HG03378 (cell line): ENCODE measurements at regions not wholly inside any gene's neighbourhood (a gene's known extent, or its start where the extent isn't known, plus 50 kb on each side); places are given as distances from the start of the nearest gene placed in this dataset.
"Not testable (repeated sequence)": the region's sequence is repeated elsewhere in the genome, so short reads cannot be mapped to it uniquely, and the experiment has no call there.

Experiments used
- ATAC-seq: cut with Tn5 transposase; IDR thresholded peaks from one replicate; pipeline ENCODE4 v1.9.1; 2021; ENCODE audit warnings: mild to moderate bottlenecking, moderate library complexity; ENCODE audit not compliant: unreplicated experiment

DNA sequence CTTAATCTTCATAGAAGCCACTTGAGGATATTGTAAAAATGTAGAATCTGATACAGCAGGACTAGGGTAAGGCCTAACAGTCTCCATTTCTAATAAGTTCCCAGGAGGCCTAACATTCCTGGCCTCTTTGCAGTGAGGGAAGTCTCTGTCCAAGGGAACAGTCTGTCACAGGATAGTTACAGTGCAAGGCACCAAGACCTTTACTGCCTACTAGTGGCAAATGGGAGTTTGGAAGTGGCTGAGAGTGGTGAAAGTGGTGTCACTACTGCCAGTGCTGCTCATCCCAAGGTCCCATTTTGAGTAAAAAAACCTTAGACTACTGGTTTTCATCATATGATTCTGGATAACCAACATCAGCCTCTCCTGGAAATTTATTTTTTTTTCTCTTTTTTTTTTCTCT is 619.5 kb upstream of the SEMA3D start:
- ATAC-seq = no peak

DNA sequence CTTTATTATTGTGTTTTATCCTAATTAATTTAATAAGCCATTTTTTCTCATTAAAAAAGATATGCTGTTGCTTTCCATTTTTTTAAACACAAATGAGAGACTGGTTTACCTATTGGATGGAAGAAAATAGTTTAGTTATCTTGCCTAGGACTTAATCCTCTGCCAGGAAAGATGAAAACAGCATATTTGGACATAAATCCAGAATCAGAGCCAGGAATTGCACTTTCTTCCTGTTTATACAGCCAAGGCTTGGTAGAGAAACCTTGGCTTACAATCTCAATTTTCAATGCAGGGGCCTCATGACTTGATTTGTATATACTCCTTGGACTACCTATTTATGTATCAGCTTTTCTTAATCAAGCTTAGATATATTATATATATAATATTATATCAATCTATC is 618.8 kb upstream of the SEMA3D start:
- ATAC-seq = no peak

DNA sequence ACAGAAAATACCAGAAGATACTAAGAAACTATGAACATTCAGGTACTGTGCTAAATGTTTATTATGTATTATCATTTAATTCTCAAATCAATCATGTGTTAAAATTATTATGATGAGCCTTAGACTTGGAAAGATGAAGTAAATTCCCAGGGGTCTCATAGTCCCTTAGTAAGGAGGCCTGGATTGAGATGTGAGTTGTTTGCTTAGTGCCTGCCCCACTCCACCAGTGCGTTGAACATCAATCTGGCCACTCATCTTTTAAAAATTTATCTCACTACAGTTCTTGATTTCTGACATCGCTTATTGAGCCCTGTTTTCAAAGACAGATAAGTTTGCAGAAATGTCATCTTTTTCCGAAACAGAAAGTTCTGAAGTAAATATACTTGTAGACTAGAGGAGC is 618.4 kb upstream of the SEMA3D start:
- no peak for ATAC-seq

DNA sequence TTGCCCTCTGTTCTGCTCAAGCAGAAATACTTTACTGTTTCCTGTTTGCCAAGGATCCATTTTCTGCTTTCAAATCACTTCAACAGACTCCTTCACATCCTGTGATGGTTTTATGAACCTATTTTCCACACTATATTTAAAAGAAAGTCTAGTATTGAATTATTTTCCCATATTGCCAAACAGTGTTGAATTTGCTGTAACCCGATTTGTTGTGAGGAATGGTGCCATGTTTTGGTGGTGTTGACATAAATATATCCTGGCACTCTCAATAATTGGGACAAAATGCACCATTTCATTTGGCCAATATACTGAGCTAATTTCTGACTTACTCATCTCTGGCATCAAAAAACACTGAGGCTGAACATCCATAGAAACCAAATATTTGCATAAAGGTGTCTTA is 615.4 kb upstream of the SEMA3D start:
- no peak for ATAC-seq

DNA sequence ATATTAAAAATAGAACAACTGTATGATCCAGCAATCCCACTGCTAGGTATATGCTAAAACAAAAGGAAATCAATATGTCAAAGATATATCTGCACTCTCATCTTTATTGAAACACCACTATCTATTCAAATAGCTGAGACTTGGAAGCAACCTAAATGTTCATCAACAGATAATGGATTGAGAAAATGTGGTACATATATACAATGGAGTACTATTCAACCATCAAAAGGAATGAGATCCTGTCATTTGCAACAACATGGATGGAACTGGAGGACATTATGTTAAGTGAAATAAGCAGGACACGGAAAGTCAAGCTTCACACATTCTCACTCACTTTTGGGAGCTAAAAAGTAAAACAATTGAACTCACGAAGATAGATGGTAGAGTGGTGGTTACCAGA is 610.1 kb upstream of the SEMA3D start:
- ATAC-seq = no peak

DNA sequence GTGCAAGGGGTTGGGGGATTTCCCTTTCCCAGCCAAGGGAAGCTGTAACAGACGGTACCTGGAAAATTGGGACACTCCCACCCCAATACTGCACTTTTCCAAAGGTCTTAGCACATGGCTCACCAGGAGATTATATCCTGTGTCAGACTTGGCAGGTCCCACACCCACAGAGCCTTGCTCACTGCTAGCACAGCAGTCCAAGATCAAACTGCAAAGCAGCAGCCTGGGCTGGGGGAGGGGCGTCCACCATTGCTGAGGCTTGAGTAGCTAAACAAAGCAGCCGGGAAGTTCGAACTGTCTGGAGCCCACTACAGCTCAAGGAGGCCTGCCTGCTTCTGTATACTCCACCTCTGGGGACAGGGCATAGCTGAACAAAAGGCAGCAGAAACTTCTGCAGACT is 604.2 kb upstream of the SEMA3D start:
- not testable (repeated sequence) for ATAC-seq

DNA sequence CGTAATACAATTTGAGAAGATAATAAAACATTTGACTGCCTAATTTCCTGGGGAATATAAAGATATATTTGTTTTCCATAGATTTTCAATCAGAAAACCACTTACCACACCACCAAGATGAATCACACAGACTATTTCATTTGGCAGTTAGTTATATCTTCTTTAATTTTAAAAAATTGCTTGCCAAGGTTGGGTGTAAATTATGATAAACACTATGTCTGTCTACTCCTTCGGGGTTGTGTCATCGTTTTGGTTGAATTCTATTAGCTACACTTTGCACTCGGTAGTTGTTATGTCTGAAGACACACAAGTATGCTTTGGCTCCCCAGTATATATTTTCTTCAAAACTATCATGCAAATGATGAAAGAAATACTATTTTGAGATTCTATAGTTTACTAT is 594.8 kb upstream of the SEMA3D start:
- no peak for ATAC-seq

DNA sequence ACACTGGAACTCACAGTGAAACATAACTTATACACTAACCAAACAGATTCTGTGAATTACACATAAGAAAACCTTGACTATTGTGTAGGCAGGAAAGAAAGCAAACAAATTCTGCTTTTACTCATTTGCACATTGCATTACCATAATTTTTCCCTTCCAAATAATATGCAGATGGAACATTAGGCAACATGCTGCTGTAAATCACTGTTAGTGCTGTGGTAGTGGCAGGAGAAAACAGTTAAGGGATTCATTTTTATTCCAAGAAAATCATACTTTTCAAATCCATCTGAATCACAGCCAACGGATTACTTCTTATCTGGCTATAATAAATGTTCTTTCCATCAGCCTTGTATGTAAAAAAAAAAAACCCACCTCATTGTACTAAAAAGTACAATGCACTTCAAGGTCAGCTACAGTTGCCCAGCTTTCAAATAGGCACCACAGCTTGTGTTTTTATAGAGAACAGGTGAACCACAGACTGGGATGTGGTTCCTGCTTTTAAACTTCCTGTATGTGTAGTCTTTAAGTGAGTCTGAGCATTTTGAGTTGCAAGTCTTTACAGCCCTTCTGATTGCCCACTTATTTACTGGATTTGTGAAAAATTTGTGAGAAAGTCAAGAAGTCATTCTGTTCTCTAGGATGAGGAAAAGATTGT is 590.0 kb upstream of the SEMA3D start:
- no peak for ATAC-seq

DNA sequence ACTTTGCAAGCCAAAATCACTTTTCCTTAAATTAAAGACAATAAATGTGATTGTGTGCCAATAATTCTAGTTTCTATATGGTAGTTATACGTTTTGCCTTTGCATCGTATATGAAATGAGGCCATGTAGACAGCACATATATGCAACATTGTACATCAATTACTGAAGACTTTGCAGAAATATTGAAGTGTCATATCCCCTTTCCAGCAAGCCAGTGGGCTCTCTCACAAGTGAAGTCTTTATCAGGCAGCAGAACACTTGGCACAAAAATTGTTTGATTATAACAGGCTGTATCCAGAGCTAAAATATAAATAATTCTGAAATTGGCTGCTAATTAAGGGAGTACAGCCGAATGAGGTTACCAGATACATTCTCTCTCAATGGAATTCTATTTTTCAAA is 588.6 kb upstream of the SEMA3D start:
- no peak for ATAC-seq

DNA sequence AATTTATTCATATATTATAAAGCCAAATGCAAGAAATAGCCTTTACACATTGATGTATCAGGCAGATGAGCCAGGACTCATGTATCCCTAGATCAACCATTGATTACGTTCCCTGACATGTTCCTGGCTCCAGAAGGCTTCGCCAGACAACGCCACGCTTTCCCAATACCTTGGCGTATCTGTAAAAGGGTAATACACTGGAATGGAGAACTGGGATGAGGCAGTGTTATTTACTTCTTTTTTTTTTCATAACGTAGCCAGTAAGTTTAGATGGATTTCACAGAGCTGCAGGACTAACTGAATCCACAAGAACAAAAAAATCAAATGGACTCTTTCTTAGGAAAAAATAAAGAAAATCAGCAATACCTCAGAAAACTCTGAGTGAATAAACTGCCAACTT is 588.1 kb upstream of the SEMA3D start:
- no peak for ATAC-seq

DNA sequence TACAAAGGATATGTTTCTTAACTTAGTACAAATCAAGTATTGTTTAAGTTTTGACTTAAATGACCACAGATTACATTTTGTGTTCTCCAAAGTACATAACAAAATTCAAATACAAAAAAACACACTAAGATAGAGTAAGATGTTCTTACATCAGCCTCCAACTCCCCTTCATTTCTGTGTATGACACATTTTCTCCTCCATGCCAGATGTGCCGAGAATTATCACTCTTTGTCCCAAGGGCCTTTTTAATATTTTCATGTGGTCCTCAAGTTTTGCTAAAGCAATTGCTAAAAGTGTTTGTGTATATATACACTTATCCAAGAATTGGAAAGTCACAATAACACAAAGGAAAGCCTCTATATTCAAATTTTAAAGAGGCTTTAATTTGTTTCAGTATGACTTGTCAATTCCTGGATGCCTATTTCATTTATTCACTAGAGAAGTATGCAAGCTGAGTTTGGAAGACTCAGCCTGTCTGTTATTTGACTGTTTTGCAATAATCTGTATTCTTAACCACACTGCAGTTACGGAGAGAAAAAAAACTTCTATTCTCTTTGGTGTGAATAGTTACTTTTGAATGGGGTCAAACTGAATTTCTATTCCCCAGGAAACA is 586.4 kb upstream of the SEMA3D start:
- no peak for ATAC-seq

DNA sequence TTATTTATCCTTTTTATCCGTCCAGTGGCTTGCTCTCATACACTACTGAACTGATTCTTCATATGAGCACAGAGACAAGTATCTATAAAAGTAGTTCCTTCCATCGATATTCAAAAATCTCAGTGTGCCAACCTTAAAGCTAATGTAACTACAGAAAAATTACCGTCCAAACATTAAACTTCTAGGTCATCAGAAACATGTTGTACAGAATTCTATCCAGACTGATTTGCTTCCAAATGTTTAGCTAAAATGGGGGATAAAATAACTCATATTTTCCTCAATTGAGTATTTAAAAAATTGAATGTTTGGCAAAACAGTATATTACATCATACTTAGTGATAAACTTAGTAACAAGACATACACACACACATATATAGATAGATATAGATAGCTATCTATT is 584.7 kb upstream of the SEMA3D start:
- no peak for ATAC-seq

DNA sequence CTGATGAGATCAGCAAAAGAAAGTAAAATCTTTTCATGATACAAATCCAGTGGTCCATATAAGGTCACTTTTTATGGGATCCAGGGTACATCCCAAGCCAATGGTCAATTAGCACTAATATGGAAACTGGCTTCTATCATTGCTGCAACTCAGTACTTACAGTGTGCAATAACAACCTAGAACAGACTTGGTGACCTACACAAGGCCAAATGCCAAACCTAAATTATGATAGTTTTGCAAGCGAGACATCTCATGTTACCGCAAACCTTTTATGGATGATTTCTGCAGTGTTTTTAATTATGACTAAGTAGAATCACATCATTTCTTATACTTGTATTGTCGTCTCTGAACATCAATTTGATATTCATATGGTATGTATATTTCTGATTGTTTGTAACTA is 583.5 kb upstream of the SEMA3D start:
- no peak for ATAC-seq

DNA sequence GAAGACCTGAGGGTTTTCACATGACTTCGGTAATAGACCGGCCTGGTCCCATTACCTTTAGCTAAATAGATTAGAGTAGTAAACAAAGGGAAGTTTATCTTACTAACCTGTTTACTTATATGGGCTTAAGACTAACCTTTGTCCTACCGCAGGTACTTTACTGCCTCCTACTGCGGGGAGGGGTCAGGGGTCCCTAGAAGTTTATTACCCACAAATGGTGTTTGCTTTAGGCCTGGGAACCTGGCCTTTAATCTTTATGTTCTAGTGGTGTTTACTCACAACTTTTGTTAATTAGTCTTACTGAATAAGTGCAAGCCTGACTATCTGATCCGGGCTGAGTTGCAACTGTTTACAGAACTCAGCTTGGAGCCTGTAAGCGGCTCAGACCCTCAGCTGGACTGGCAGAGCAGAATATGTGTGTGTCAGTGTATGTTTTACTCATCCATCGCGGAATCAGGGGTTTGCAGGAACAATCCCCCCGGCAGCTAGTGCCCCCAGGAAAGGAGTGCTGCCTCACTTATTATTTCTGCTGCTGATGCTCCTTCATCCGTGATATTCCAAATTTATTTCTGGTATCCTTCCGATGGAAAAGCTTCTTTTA is 578.9 kb upstream of the SEMA3D start:
- no peak for ATAC-seq

DNA sequence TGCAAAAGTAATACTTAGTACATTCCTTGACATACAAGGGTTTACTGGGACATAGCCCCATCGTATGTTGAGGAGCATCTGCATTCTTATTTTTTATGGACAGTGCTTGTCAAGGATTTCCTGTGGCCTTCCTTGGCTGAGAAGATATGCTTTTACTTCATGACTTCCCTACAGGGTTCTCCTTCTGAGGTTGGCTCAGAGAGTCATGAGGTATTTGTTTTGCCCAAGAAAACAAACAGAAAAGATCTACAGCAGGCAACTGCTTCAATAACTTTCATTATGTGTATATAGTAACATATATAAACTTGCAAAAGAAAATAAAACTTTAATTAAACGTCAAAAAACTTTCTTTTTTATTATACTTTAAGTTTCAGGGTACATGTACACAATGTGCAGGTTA is 577.2 kb upstream of the SEMA3D start:
- ATAC-seq = no peak

DNA sequence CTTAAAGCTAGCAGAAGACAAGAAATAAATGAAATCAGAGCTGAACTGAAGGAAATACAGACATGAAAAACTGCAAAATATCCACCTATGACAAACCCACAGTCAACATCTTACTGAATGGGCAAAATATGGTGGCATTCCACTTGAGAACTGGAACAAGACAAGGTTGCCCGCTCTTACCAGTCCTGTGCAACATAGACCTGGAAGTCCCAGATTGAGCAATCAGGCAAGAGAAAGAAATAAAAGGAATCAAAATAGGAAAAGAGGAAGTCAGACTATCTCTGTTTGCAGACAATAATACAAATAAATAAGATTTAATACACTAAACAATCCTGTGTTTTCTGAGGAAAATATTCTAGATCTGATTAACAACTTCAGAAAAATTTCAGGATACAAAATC is 570.5 kb upstream of the SEMA3D start:
- no peak for ATAC-seq

DNA sequence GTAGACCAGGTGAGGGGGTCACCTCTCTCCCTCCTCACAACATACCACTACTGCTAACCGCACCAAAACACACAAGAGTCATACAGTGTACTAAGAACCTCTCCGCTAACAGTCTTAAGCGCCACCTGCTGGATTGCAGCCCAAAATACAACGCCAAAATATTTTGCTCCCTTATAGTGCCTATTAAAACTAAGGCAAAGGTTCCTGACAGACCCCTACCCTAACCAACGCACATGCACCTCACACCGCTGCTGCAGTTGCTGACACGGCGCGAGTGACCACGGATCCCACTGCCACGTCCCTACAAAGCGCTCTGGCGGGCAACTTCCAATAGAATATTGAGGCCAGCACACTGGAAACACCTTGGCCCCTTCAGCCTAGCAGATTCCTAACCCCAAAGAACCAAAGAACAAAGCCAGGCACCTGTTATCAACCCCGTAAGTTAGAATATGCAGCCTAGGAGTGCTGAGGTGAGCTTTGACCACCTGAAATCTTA is 563.6 kb upstream of the SEMA3D start:
- ATAC-seq = peak; percentile 97

DNA sequence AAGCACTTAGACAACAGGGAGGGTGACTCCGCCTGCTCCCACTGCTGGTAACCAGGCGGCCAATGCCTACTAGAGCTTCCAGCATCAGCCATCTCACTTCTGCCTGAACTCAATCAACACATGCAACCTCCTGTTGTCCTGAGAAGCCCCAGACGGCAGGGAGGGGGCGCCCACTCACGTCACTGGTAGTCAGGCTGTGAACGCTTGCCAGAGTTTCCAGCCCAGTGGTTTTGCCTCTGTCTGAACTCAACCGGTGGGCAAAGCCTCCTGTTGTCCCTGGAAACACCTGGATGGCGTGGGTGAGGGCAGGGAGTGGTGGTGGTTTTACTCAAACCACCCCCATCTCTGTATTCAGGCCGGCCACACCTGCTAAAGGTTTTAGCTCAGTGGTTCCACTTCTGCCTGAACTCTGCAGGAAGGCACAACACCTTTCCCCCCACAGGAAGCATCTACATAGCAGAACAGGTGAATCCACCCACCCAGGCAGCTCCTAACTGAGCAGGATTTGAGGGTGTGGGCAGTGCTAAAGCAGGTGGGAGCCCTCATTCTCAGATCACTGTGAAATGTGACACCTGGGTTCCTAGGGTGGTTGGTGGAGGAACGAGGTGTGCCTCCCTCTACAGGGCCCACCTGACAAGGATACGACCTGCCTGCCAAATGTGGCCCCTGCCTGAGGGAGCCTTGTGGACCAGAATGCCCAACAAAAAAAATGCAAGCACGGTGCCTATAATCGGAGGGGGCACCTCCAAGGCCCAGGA is 563.0 kb upstream of the SEMA3D start:
- ATAC-seq = peak; percentile 6

DNA sequence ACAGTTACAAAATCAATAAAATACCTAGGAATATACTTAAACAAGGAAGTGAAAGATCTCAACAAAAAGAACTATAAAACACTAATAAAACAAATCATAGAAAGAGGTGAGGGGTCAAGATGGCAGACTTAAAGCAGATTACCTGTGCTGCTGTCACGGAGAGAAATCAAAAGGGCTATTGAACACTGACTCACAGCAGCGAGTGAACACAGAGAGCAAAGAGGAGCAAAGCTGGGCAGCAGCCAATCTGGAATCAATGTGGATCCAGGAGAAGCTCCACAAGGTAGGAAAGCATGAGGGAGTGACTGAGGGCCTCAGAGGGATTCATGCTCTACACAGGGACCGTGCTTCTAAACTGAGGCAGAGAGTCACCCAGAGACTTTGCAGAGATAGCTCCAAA is 562.0 kb upstream of the SEMA3D start:
- ATAC-seq = no peak

DNA sequence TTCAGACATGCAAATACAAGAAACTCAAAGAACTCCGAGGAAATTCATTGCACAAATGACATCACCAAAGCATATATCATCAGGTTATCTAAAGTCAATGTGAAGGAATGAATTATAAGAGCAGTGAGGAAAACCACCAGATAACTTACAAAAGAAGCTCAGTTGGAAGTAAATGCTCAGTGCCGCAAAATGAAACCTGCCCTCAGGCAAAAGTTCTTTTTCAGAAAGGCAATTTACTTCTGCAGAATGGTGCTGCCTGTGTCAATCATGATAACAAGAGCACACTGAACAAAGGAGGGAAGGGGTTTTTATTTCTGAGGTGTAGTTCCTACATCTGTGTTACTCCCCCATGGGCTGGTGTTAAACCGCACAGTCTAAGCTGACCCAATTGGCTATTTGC is 550.6 kb upstream of the SEMA3D start:
- ATAC-seq = no peak

DNA sequence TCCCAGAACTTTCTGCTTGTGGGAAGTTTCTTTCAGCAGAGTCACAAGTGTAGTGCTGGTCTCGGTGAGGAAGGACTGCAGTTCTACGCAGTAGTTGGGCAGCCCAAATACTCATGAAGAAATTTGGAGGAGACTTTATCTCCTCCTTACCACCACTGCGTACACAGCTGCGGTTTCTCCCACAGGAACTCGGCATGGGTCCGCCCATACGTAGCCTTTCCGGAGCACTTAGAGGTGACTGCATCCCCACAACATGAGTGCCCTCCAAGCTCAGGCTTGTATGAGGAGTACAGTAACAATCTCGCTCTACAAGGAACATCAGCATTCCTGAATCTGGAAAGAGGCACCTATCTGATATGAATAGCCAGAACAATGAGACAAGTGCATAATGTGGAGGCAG is 549.2 kb upstream of the SEMA3D start:
- ATAC-seq = no peak

DNA sequence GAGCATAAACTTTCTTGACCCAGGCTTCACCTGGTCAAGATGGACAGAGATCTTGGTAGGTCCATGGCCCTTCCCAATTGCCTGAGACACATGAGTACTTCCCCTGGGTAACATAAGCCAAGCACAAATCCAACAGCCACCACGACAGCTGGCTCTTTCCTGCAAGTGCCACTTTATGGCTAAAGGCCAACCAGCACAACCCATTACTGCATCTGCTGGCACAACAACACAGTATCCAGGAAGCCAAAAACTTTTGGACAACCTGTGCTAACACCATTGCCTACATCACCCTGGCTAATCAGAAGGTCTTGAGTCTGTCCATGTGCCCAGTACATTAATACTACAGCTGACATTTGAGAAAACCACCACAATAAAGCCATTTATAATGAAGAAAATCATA is 548.0 kb upstream of the SEMA3D start:
- no peak for ATAC-seq
